Peyer's patch (tissue), 4 donors: ENCODE measurements at regions not wholly inside any gene's neighbourhood (a gene's known extent, or its start where the extent isn't known, plus 50 kb on each side); places are given as distances from the start of the nearest gene placed in this dataset.
"Not testable (repeated sequence)": the region's sequence is repeated elsewhere in the genome, so short reads cannot be mapped to it uniquely, and the experiment has no call there.

Experiments
- CTCF ChIP-seq, 6 experiments: fragments of 450-650 bp in 4 of 6; fragments of 200-600 bp in 2 of 6; sonication (generic) in 1 of 6; IDR thresholded peaks; one replicate each; pipeline ENCODE4 v1.5.1; 2017 to 2019; ENCODE audit warnings: antibody characterized with exemption in 6 of 6, mild to moderate bottlenecking in 3 of 6, moderate library complexity in 1 of 6
- POLR2A ChIP-seq, 2 donors: fragments of 450-650 bp; IDR thresholded peaks; one replicate each; pipeline ENCODE4 v1.5.1; 2017; ENCODE audit warnings: antibody characterized with exemption in 2 of 2, mild to moderate bottlenecking in 2 of 2, moderate library complexity in 2 of 2

- not testable (repeated sequence) for TF ChIP-seq CTCF, POLR2A (IDR thresholded peaks at IDR 0.05)
These were observed 884.3 kb downstream of the TUBA3C start for GRCh38 chr13:18297359-18297758.
